Ovary (tissue), 7 donors: ENCODE measurements at regions not wholly inside any gene's neighbourhood (a gene's known extent, or its start where the extent isn't known, plus 50 kb on each side); places are given as distances from the start of the nearest gene placed in this dataset.

Source experiments
- DNase-seq, 5 donors: peaks; one replicate each; pipeline ENCODE4 v3.0.0-alpha.2; 2019 to 2020
- H3K27ac ChIP-seq, 2 donors: fragments of 200-600 bp; one replicate each; pipeline versions ENCODE4 v1.5.1 to v1.8.0; 2019 to 2022
- H3K27me3 ChIP-seq: fragments of 200-600 bp; one replicate; pipeline ENCODE4 v1.8.0; 2022
- H3K36me3 ChIP-seq: fragments of 200-600 bp; sonication (generic); one replicate; pipeline ENCODE4 v1.5.1; 2019
- H3K4me1 ChIP-seq: one replicate; pipeline ENCODE4 v1.8.1; 2013; ENCODE audit warnings: mild to moderate bottlenecking, moderate library complexity; ENCODE audit not compliant: insufficient read depth
- H3K4me3 ChIP-seq: fragments of 200-600 bp; sonication (generic); one replicate; pipeline ENCODE4 v1.5.1; 2017
- H3K9me3 ChIP-seq, 2 donors: fragments of 200-600 bp in 1 of 2; sonication (generic) in 1 of 2; one replicate each; pipeline versions ENCODE4 v1.5.1 to v1.8.1; 2013 to 2019; ENCODE audit warnings: mild to moderate bottlenecking in 1 of 2, moderate library complexity in 1 of 2
- CTCF ChIP-seq, 3 donors: fragments of 450-650 bp in 2 of 3; fragments of 200-600 bp in 1 of 3; IDR thresholded peaks; one replicate each; pipeline versions ENCODE4 v1.5.1 to v1.8.0; 2016 to 2022; ENCODE audit warnings: antibody characterized with exemption in 3 of 3, mild to moderate bottlenecking in 1 of 3
- EP300 ChIP-seq: sonication (generic); formaldehyde crosslinking; IDR thresholded peaks from one replicate; pipeline ENCODE4 v1.6.1; 2017; ENCODE audit warnings: antibody characterized with exemption
- POLR2A ChIP-seq: fragments of 450-650 bp; IDR thresholded peaks from one replicate; pipeline ENCODE4 v1.6.1; 2017; ENCODE audit warnings: antibody characterized with exemption, mild to moderate bottlenecking, moderate library complexity
- WGBS, 3 donors: extraction: QIAGEN DNeasy Blood & Tissue Kit in 1 of 3; methylation state at CpG; one replicate each; pipeline versions ENCODE4 v1.1.5 to v1.1.7; 2013 to 2017; 5-methylcytosine and 5-hydroxymethylcytosine counted together
- intact Hi-C, 4 donors: fragments of 100-400 bp; cut with DNase I; formaldehyde crosslinking; loops; one replicate each; pipeline versions ENCODE4 v1.11.0 to v1.15.1; 2022 to 2023
- donor health status: DM: no; HTN: no; CAD: no; lungs with moderate emphysema.
- donor health status: DM: no; HTN: no; CAD: no.
- donor health status: Bipolar disorder and iron deficiency.
- donor health status: DM: no; HTN: no; CAD: no.
- donor health status: DM: yes; HTN: yes; CAD: no.

GRCh38 chr6:98323605-98324004 lies 510.8 kb upstream of the POU3F2 start:
- Histone ChIP-seq H3K4me3 (no peak overlapping the region), H3K27me3 (no peaks in the 10 kb centered on the region), H3K9me3 (no peaks in the 10 kb centered on the region), H3K4me1 (no peaks in the 10 kb centered on the region), H3K27ac (no peak overlapping the region), H3K36me3 (no peaks in the 10 kb centered on the region)
- TF ChIP-seq CTCF (IDR thresholded peaks at IDR 0.05) (no peak), POLR2A (no peak), EP300 (no peak)
- intact Hi-C loops, result no loop called here
- WGBS, 3 donors, result 60 to 68% (median 65%) methylated on average over 3 of the region's 3 CpGs
- no peak for DNase-seq

DNA sequence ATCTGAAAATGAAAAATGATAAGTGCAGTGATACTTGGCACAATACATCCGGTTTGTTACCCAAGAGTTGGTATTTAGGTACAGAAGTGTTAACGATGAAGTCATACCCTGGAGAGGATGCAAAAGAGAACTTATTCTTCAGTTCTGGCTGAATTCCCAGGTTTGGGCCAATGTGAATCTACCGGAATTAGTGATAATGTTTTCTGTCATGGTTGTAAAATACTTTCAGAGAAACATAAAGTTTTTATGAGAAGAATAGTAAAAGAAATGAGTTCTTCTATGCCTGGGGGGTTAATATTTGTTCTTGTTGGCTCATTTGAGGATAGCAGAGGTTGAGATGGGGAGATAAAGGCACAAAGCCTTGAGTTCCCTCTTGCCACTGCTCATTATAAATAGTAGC lies 509.9 kb upstream of the POU3F2 start:
- no peaks in the 10 kb centered on the region for H3K36me3 ChIP-seq
- no peak overlapping the region for H3K4me3 ChIP-seq
- 17 to 26% (median 24%) methylated on average over 3 of the region's 3 CpGs for WGBS, 3 donors
- no peak overlapping the region for H3K27ac ChIP-seq
- no peaks in the 10 kb centered on the region for H3K4me1 ChIP-seq
- TF ChIP-seq CTCF (IDR thresholded peaks at IDR 0.05), result no peak
- TF ChIP-seq POLR2A, result no peak
- no peak for TF ChIP-seq EP300
- intact Hi-C loops, result no loop called here
- no peaks in the 10 kb centered on the region for H3K27me3 ChIP-seq
- no peaks in the 10 kb centered on the region for H3K9me3 ChIP-seq
- no peak for DNase-seq

GRCh38 chr6:98325366-98325765 lies 509.0 kb upstream of the POU3F2 start:
- WGBS, 3 donors, result 72 to 78% (median 74%) methylated on average over 1 of the region's 1 CpG
- H3K4me3 ChIP-seq, result no peak overlapping the region
- intact Hi-C loops, result no loop called here

DNA sequence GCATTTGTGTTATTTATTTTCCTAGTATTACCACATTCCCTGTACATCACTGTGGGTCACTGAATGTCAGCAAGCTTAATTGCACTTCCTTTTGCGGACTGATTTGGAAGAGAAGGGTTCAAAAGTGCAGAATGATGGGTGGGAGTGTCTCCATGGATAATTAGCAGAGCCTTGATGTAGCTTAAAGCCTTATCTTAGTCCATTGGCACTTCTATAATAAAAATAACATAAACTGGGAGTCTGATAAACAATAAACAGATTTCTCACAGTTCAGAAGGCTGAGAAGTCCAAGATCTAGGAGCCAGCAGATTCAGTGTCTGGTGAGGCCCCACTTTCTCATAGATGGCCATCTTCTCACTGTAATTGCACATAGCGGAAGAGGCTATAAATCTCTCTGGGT lies 501.1 kb upstream of the POU3F2 start:
- Histone ChIP-seq H3K9me3 (no peaks in the 10 kb centered on the region), H3K4me1 (no peaks in the 10 kb centered on the region), H3K4me3 (no peak overlapping the region), H3K27me3 (no peaks in the 10 kb centered on the region), H3K27ac (no peak overlapping the region), H3K36me3 (no peaks in the 10 kb centered on the region)
- intact Hi-C loops, result no loop called here
- TF ChIP-seq POLR2A (no peak), EP300 (no peak)
- 14 to 23% (median 21%) methylated on average over 2 of the region's 2 CpGs for WGBS, 3 donors
- no peak for DNase-seq

More at GRCh38 chr6:98325366-98325765, 509.0 kb upstream of the POU3F2 start:
- no peaks in the 10 kb centered on the region for H3K9me3 ChIP-seq
- no peaks in the 10 kb centered on the region for H3K27me3 ChIP-seq
- H3K36me3 ChIP-seq, result no peaks in the 10 kb centered on the region
- TF ChIP-seq EP300, result no peak
- TF ChIP-seq CTCF (IDR thresholded peaks at IDR 0.05), result no peak
- no peak for TF ChIP-seq POLR2A
- no peaks in the 10 kb centered on the region for H3K4me1 ChIP-seq
- H3K27ac ChIP-seq, result no peak overlapping the region
- DNase-seq, result no peak

- Histone ChIP-seq H3K36me3 (no peaks in the 10 kb centered on the region), H3K4me1 (no peaks in the 10 kb centered on the region), H3K9me3 (no peaks in the 10 kb centered on the region), H3K4me3 (no peak overlapping the region), H3K27ac (no peak overlapping the region), H3K27me3 (no peaks in the 10 kb centered on the region)
- no peak for DNase-seq
- intact Hi-C loops, result no loop called here
- TF ChIP-seq POLR2A, result no peak
- TF ChIP-seq EP300, result no peak
- TF ChIP-seq CTCF (IDR thresholded peaks at IDR 0.05), result no peak
These were observed 498.8 kb upstream of the POU3F2 start for GRCh38 chr6:98335594-98335993.
